ENCODE measurements at regions not wholly inside any gene's neighbourhood (a gene's known extent, or its start where the extent isn't known, plus 50 kb on each side); places are given as distances from the start of the nearest gene placed in this dataset.

DNA sequence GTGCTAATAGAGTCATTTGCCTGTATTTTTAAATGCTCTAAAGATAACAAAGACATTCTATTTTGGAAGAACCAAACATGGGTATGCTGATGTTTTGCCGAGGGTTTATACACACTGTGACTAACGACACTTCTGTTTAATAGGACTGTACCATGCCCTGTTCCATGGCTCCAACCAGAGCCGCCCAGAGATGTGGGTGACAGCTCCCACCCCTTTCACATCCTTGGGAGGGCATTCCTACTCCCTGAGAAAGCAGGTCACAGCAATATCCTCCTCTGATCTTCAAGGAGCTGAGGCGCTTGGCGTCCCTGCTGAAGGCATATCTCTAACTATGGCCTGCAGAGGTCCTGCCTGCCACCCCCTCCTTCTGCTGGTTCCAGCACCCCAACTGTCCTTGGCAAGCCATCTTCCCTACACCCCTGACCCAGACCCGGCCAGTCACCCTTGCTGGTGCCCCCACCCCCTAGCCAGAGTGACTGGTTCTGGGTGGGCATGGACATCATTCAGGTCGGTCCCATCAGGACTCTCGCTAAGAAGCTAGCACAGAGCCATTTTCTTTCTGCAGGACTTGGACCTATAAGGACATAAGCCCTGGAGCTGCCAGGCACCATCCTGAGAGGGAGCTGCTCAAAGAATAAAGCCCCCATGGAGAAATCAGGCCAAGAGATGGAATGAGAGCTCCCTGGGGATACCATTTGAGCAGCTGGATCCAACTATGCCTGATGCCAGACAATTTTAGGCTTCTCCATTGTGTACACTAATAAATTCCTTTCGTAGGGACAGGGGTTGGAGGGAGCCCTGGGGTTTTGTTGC lies 381.3 kb downstream of the CTTN start:
- H2AK5ac ChIP-seq (ENCODE audit: insufficient read length, low read length), result no peak overlapping the region
- H2BK20ac ChIP-seq (ENCODE audit: low read depth, low read length, poor library complexity, severe bottlenecking), result no peak overlapping the region
- no peak overlapping the region for H4K8ac ChIP-seq (replicated peaks; ENCODE audit: insufficient read length, low read depth, low read length)
- no peak overlapping the region for H2BK120ac ChIP-seq (ENCODE audit: low read depth, low read length, poor library complexity, severe bottlenecking)
- Mint-ChIP-seq H3K27ac (no peak overlapping the region), H3K4me1 (no peaks in the 10 kb centered on the region), H3K4me3 (no peak overlapping the region), H3K36me3 (ENCODE audit: insufficient read depth in 1 of 3, low read depth in 3 of 3) (peaks cover 0 to under 1% (median 0%) of the 10 kb centered on the region in 3 experiments; a peak in 3 of 7 replicates), H3K9me3 (no peaks in the 10 kb centered on the region; a peak in 1 of 5 replicates), H3K27me3 (ENCODE audit: low read depth) (peaks cover 1% of the 10 kb centered on the region; the same call in 1 of the 2 replicates)
- no peak overlapping the region for H3K27ac ChIP-seq (ENCODE audit: insufficient read length, low read depth, low read length)
- H2AFZ ChIP-seq (ENCODE audit: low read length), result no peak overlapping the region
- no peaks in the 10 kb centered on the region for H3K27me3 ChIP-seq (ENCODE audit: insufficient read depth, low read length)
- no peak overlapping the region for H2BK12ac ChIP-seq (ENCODE audit: insufficient read length, low read depth, low read length)
- H3K23me2 ChIP-seq (ENCODE audit: insufficient read length, low read depth, low read length, poor library complexity, severe bottlenecking), result no peaks in the 10 kb centered on the region
- no peak overlapping the region for H3K4me2 ChIP-seq (ENCODE audit: insufficient read depth, insufficient read length, low read length)
- no peak overlapping the region for H3K23ac ChIP-seq (ENCODE audit: insufficient read length, low read depth, low read length)
- H3K14ac ChIP-seq (ENCODE audit: insufficient read depth, low read length), result no peak overlapping the region
- WGBS (ENCODE audit: extremely low coverage, insufficient read length, low lambda C conversion rate), result no CpG with 5 or more reads among the region's 9 CpGs
- no peak overlapping the region for H4K5ac ChIP-seq (ENCODE audit: insufficient read length, low read depth, low read length)
- H3K9me3 ChIP-seq (ENCODE audit: control insufficient read depth, low read depth, low read length), result no peaks in the 10 kb centered on the region
- H4K91ac ChIP-seq (ENCODE audit: insufficient read length, low read depth, low read length), result no peak overlapping the region
- H2BK15ac ChIP-seq (ENCODE audit: low read depth, low read length), result no peak overlapping the region
- no peaks in the 10 kb centered on the region for H4K20me1 ChIP-seq (ENCODE audit: control insufficient read depth, insufficient read depth, insufficient read length)
- H2BK5ac ChIP-seq (ENCODE audit: insufficient read length, low read length), result no peak overlapping the region
- no peak overlapping the region for H3K9ac ChIP-seq (ENCODE audit: extremely low read depth, insufficient read length, low read length)
- H3K4me1 ChIP-seq (ENCODE audit: insufficient read depth, low read length), result no peaks in the 10 kb centered on the region
- no peaks in the 10 kb centered on the region for H3K79me1 ChIP-seq (ENCODE audit: insufficient read depth, low read depth, low read length, poor library complexity, severe bottlenecking)
- no peak overlapping the region for H3K56ac ChIP-seq (ENCODE audit: insufficient read length, low read depth, low read length)
- no peak overlapping the region for H3T11ph ChIP-seq (ENCODE audit: low read length)
- H3K79me2 ChIP-seq (ENCODE audit: insufficient read depth, low read length), result no peaks in the 10 kb centered on the region
- TF ChIP-seq, protein P1, sequence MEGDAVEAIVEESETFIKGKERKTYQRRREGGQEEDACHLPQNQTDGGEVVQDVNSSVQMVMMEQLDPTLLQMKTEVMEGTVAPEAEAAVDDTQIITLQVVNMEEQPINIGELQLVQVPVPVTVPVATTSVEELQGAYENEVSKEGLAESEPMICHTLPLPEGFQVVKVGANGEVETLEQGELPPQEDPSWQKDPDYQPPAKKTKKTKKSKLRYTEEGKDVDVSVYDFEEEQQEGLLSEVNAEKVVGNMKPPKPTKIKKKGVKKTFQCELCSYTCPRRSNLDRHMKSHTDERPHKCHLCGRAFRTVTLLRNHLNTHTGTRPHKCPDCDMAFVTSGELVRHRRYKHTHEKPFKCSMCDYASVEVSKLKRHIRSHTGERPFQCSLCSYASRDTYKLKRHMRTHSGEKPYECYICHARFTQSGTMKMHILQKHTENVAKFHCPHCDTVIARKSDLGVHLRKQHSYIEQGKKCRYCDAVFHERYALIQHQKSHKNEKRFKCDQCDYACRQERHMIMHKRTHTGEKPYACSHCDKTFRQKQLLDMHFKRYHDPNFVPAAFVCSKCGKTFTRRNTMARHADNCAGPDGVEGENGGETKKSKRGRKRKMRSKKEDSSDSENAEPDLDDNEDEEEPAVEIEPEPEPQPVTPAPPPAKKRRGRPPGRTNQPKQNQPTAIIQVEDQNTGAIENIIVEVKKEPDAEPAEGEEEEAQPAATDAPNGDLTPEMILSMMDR (conservative IDR thresholded peaks at IDR 0.05), result no peak
- no peak for DNase-seq
- no peak overlapping the region for H3K4ac ChIP-seq (ENCODE audit: low read depth, low read length)
- H3K18ac ChIP-seq (ENCODE audit: insufficient read length, low read depth, low read length), result no peak overlapping the region
